Fibroblast of skin of scalp (primary cell): ENCODE measurements at regions not wholly inside any gene's neighbourhood (a gene's known extent, or its start where the extent isn't known, plus 50 kb on each side); places are given as distances from the start of the nearest gene placed in this dataset.

Source experiments
- DNase-seq: peaks from one replicate; pipeline ENCODE4 v3.0.0-alpha.2; 2013

GRCh38 chr4:32337403-32337802 is 1617.2 kb downstream of the PCDH7 start:
- DNase-seq: no peak

- no peak for DNase-seq
Observed at GRCh38 chr4:32340591-32340990, 1620.4 kb downstream of the PCDH7 start.

GRCh38 chr4:32341342-32341741 is 1621.2 kb downstream of the PCDH7 start:
- DNase-seq: no peak

GRCh38 chr4:32342054-32342453 is 1621.9 kb downstream of the PCDH7 start:
- DNase-seq: no peak

- DNase-seq: no peak
Observed at GRCh38 chr4:32349026-32349425, 1628.9 kb downstream of the PCDH7 start.

GRCh38 chr4:32374206-32374605 is 1654.0 kb downstream of the PCDH7 start:
- no peak for DNase-seq

- DNase-seq: no peak
Observed at GRCh38 chr4:32393806-32394205, 1673.6 kb downstream of the PCDH7 start.

GRCh38 chr4:32394255-32394654 is 1674.1 kb downstream of the PCDH7 start:
- no peak for DNase-seq

- no peak for DNase-seq
Observed at GRCh38 chr4:32396507-32397070, 1676.4 kb downstream of the PCDH7 start.

- DNase-seq: no peak
Observed at GRCh38 chr4:32400870-32401269, 1680.7 kb downstream of the PCDH7 start.

- no peak for DNase-seq
Observed at GRCh38 chr4:32417113-32417704, 1697.0 kb downstream of the PCDH7 start.

- no peak for DNase-seq
Observed at GRCh38 chr4:32423267-32423666, 1703.1 kb downstream of the PCDH7 start.

- no peak for DNase-seq
Observed at GRCh38 chr4:32425243-32425642, 1705.1 kb downstream of the PCDH7 start.

- DNase-seq: no peak
Observed at GRCh38 chr4:32427566-32427965, 1707.4 kb downstream of the PCDH7 start.

GRCh38 chr4:32429151-32429550 is 1709.0 kb downstream of the PCDH7 start:
- no peak for DNase-seq

GRCh38 chr4:32435308-32435707 is 1715.1 kb downstream of the PCDH7 start:
- no peak for DNase-seq

GRCh38 chr4:32436816-32437215 is 1716.6 kb downstream of the PCDH7 start:
- no peak for DNase-seq

- no peak for DNase-seq
Observed at GRCh38 chr4:32440391-32440790, 1720.2 kb downstream of the PCDH7 start.

- no peak for DNase-seq
Observed at GRCh38 chr4:32454482-32454881, 1734.3 kb downstream of the PCDH7 start.

- no peak for DNase-seq
Observed at GRCh38 chr4:32455231-32455630, 1735.1 kb downstream of the PCDH7 start.

GRCh38 chr4:32460972-32461371 is 1740.8 kb downstream of the PCDH7 start:
- no peak for DNase-seq

- DNase-seq: peak; percentile 16
Observed at GRCh38 chr4:32462944-32463343, 1742.8 kb downstream of the PCDH7 start.

GRCh38 chr4:32470087-32470585 is 1750.0 kb downstream of the PCDH7 start:
- DNase-seq: no peak

GRCh38 chr4:32472918-32473317 is 1752.7 kb downstream of the PCDH7 start:
- DNase-seq: no peak

GRCh38 chr4:32475710-32476109 is 1755.5 kb downstream of the PCDH7 start:
- DNase-seq: no peak
